ENCODE measurements at regions not wholly inside any gene's neighbourhood (a gene's known extent, or its start where the extent isn't known, plus 50 kb on each side); places are given as distances from the start of the nearest gene placed in this dataset.

- TF ChIP-seq CTCF (IDR thresholded peaks at IDR 0.05; ENCODE audit: low read depth, low read length, poor library complexity, severe bottlenecking) (no peak), EZH2phosphoT487 (IDR thresholded peaks at IDR 0.05; ENCODE audit: borderline replicate concordance, low read length) (no peak)
- Histone ChIP-seq H3K4me1 (ENCODE audit: control insufficient read depth, low read length) (no peaks in the 10 kb centered on the region), H3F3A (ENCODE audit: control insufficient read depth, insufficient read depth) (no peaks in the 10 kb centered on the region), H3K9me3 (ENCODE audit: control insufficient read depth, insufficient read depth, low read length) (0 out of 2 replicates have a peak, but pooled peaks cover 5% of the 10 kb centered on the region), H3K36me3 (ENCODE audit: control insufficient read depth, low read length) (no peaks in the 10 kb centered on the region), H3K79me2 (ENCODE audit: control insufficient read depth, low read length) (no peaks in the 10 kb centered on the region), H3K27me3 (ENCODE audit: control insufficient read depth, low read length) (no peaks in the 10 kb centered on the region), H3K27ac (ENCODE audit: low read depth, low read length) (no peak overlapping the region), H4K20me1 (ENCODE audit: control insufficient read depth, insufficient read depth, low read depth, low read length) (no peaks in the 10 kb centered on the region), H3K4me3 (ENCODE audit: low read length) (no peak overlapping the region), H3K9me2 (replicated peaks; ENCODE audit: control insufficient read depth, low read length) (no peaks in the 10 kb centered on the region), H3K4me2 (ENCODE audit: low read length) (no peak overlapping the region)
Measured at GRCh38 chr9:87152256-87152655, 204.9 kb upstream of the GAS1 start.

GRCh38 chr9:87156247-87156646 lies 208.9 kb upstream of the GAS1 start:
- H3K36me3 ChIP-seq (ENCODE audit: control insufficient read depth, low read length): no peaks in the 10 kb centered on the region
- H3K27ac ChIP-seq (ENCODE audit: low read depth, low read length): no peak overlapping the region
- TF ChIP-seq EZH2phosphoT487 (IDR thresholded peaks at IDR 0.05; ENCODE audit: borderline replicate concordance, low read length) (no peak), CTCF (IDR thresholded peaks at IDR 0.05; ENCODE audit: low read depth, low read length, poor library complexity, severe bottlenecking) (no peak)
- H3F3A ChIP-seq (ENCODE audit: control insufficient read depth, insufficient read depth): no peaks in the 10 kb centered on the region
- H4K20me1 ChIP-seq (ENCODE audit: control insufficient read depth, insufficient read depth, low read depth, low read length): no peaks in the 10 kb centered on the region
- no peaks in the 10 kb centered on the region for H3K4me1 ChIP-seq (ENCODE audit: control insufficient read depth, low read length)
- H3K27me3 ChIP-seq (ENCODE audit: control insufficient read depth, low read length): no peaks in the 10 kb centered on the region
- H3K4me2 ChIP-seq (ENCODE audit: low read length): no peak overlapping the region
- no peak overlapping the region for H3K4me3 ChIP-seq (ENCODE audit: low read length)
- H3K79me2 ChIP-seq (ENCODE audit: control insufficient read depth, low read length): no peaks in the 10 kb centered on the region
- H3K9me3 ChIP-seq (ENCODE audit: control insufficient read depth, insufficient read depth, low read length): no peaks in the 10 kb centered on the region
- no peaks in the 10 kb centered on the region for H3K9me2 ChIP-seq (replicated peaks; ENCODE audit: control insufficient read depth, low read length)

GRCh38 chr9:87157366-87158031 lies 210.2 kb upstream of the GAS1 start:
- no peak overlapping the region for H3K27ac ChIP-seq (ENCODE audit: low read depth, low read length)
- TF ChIP-seq EZH2phosphoT487 (IDR thresholded peaks at IDR 0.05; ENCODE audit: borderline replicate concordance, low read length): no peak
- TF ChIP-seq CTCF (IDR thresholded peaks at IDR 0.05; ENCODE audit: low read depth, low read length, poor library complexity, severe bottlenecking): no peak

More at GRCh38 chr9:87157366-87158031, 210.2 kb upstream of the GAS1 start:
- no peaks in the 10 kb centered on the region for H3K9me2 ChIP-seq (replicated peaks; ENCODE audit: control insufficient read depth, low read length)
- no peaks in the 10 kb centered on the region for H3K79me2 ChIP-seq (ENCODE audit: control insufficient read depth, low read length)
- no peaks in the 10 kb centered on the region for H4K20me1 ChIP-seq (ENCODE audit: control insufficient read depth, insufficient read depth, low read depth, low read length)
- H3K4me1 ChIP-seq (ENCODE audit: control insufficient read depth, low read length): no peaks in the 10 kb centered on the region
- no peak overlapping the region for H3K4me2 ChIP-seq (ENCODE audit: low read length)
- no peaks in the 10 kb centered on the region for H3K36me3 ChIP-seq (ENCODE audit: control insufficient read depth, low read length)
- H3K4me3 ChIP-seq (ENCODE audit: low read length): no peak overlapping the region
- H3K9me3 ChIP-seq (ENCODE audit: control insufficient read depth, insufficient read depth, low read length): no peaks in the 10 kb centered on the region
- H3F3A ChIP-seq (ENCODE audit: control insufficient read depth, insufficient read depth): no peaks in the 10 kb centered on the region
- H3K27me3 ChIP-seq (ENCODE audit: control insufficient read depth, low read length): no peaks in the 10 kb centered on the region

Data from DOHH2 (cell line).